GM12874 (cell line): ENCODE measurements at regions not wholly inside any gene's neighbourhood (a gene's known extent, or its start where the extent isn't known, plus 50 kb on each side); places are given as distances from the start of the nearest gene placed in this dataset.

Experiments used
- TF ChIP-seq, protein P1 (sequence below): IDR thresholded peaks from 2 replicates; pipeline ENCODE4 v1.5.1; 2011; ENCODE audit warnings: low read depth, mild to moderate bottlenecking, control low read depth, low read length, moderate library complexity; ENCODE audit not compliant: insufficient read depth

DNA sequence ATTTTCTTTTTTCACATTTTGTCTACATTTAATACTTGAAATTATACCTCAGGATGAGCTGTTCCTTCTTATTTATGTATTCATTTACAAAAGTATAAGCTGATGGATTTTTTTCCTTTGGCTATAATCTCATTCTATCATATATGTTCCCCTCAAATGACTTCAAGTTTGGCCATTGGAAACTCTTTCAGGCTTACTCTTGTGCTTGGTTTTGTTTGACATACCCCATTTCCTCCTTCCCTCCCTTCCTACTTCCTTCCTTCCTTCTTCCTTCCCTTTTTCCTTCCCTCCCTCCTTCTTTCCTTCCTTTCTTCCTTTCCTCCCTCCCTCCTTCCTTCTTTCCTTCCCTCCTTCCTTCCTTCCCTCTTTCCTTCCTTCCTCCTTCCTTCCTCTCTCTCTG lies 697.1 kb upstream of the ARPP21 start:
- TF ChIP-seq, protein P1, sequence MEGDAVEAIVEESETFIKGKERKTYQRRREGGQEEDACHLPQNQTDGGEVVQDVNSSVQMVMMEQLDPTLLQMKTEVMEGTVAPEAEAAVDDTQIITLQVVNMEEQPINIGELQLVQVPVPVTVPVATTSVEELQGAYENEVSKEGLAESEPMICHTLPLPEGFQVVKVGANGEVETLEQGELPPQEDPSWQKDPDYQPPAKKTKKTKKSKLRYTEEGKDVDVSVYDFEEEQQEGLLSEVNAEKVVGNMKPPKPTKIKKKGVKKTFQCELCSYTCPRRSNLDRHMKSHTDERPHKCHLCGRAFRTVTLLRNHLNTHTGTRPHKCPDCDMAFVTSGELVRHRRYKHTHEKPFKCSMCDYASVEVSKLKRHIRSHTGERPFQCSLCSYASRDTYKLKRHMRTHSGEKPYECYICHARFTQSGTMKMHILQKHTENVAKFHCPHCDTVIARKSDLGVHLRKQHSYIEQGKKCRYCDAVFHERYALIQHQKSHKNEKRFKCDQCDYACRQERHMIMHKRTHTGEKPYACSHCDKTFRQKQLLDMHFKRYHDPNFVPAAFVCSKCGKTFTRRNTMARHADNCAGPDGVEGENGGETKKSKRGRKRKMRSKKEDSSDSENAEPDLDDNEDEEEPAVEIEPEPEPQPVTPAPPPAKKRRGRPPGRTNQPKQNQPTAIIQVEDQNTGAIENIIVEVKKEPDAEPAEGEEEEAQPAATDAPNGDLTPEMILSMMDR: no peak

DNA sequence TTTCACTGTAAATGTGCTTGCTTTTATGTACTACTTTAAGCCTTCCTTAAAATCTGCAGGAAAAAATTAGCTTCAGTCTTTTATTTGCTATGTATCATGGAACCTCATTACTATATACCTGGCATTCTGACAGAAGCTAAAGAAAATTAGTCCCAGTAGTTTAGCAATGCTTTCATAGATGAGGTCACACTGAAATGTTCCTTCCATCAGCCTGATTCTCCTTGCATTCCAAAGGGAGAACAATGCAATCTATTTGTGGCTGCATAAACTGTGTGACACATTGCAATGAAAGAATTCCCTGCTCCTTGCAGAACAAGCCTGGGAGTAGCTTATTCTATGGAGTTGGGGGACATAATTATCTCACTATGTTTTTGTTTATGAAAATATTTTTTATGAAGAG lies 691.5 kb upstream of the ARPP21 start:
- TF ChIP-seq, protein P1: no peak

DNA sequence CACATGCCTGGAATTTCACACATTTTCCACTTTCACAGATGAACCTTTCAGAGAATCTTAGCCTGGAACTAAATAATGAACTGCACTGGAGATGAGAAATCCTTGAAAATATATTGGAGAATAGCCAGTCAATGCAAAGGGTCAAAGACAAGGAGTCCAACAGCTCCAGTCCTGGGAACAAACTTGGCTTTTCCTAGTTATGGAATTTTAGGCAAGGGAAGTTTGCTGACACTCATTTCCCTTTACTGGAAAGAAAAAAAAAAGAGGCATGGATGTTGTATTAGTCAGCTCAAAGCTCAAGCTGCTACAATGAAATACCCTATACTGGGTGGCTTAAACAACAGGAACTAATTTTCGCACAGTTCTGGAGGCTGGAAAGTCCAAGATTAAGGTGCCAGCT lies 690.8 kb upstream of the ARPP21 start:
- TF ChIP-seq, protein P1: no peak

DNA sequence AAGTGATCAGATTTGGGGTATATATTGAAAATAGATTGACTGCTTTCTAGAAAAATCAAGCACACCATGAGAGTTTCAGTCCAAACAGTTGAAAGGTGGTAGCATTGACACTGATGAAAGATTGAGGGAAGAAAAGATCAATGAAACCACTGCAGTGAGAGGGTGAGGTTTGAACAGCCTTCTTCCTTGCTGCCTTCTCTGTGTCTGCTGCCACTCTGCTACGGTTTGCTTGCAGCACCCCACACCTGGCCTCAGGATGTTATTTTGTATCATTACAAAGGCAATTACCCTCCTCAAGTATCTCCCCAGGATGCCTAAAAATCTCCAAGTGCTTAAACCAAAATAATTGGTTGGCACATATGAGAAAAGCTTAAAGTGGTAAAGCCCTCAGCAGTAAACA lies 683.6 kb upstream of the ARPP21 start:
- TF ChIP-seq, protein P1: no peak

DNA sequence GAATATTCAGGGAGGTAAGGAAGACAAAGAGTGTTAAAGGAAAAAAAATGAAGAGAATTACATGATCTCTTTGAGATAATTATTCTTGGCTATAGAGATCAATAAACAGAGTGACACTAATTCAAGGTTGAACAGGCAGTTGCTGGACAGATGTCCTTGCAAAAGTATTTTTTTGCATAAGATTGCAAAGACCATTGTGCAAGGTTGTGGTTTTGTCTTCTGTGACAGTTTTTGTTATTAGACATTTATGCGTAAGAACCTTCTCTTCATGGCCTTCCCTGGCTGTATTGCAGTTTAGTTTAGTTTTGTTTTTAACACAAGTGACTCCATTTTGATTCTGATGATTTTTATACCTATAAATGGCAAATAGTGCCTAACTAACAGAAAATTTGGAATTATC lies 682.8 kb upstream of the ARPP21 start:
- TF ChIP-seq, protein P1: no peak

DNA sequence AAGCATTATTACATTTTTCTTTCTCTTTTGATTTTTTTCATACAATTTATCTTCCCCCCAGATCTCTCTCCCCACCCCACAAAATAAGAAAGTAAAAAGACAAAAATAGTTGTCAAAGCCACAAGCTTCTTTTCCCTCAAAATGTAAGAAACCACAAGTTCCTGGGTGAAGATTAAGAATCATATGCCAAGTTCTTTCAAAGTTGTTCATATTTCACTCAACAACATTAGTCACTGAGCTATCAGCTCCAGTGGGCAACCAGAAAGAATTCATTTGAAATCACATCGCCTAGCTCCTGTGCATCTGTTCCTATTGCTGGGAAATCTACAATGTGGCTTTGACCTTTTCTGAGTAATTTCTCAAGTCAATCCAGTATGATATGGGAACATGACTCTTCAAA lies 681.6 kb upstream of the ARPP21 start:
- TF ChIP-seq, protein P1: no peak

DNA sequence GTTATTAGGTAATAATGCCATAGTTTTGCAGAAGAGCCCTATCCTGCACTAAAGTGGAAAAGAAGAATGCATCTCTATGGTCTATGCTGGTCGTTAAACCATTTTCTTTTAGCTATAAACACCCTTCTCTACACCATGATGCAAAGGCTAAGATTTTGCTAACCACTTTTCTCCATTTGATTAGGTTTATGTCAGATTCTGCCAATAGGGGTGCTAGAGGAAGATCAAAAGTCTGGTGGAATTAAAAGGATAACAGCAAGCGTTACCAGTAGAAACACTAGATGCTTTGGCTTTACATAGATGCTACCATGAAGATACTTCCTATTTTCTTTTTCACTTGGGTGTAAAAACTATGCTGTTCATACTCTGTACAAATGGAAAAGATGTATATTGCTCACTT lies 669.8 kb upstream of the ARPP21 start:
- TF ChIP-seq, protein P1: no peak

DNA sequence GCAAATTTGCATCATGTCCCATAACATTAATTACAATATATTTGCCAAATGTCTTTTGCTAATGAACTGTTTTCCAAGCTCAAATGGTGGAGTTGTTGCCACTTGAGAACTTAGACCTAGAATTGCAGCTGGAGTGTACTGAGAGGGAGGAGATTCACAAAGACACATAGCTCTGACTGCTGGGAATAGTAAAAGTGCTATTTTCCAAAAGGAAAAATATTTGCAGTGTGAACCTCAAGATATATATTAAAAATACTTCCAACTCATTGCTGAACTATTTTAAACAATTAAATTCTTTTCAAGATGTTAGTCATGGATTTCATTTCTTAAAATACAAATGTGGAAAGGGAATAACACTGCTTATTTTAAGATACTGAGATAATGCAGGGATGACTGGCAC lies 666.8 kb upstream of the ARPP21 start:
- TF ChIP-seq, protein P1: no peak
